ENCODE measurements at regions not wholly inside any gene's neighbourhood (a gene's known extent, or its start where the extent isn't known, plus 50 kb on each side); places are given as distances from the start of the nearest gene placed in this dataset.

GRCh38 chr10:10318856-10319255, 698.8 kb upstream of the CELF2 start:
- RAD21 ChIA-PET (ENCODE audit: unreplicated experiment): no interaction called here
- in situ Hi-C loops (cut with MboI) (no loop called here), intact Hi-C loops (cut with micrococcal nuclease; ENCODE audit: unreplicated experiment) (no loop called here)
- FAIRE-seq (no peak), ATAC-seq (no peak), DNase-seq (ENCODE audit: low read depth, low spot score) (no peak)
- POLR2A ChIA-PET: no interaction called here
- no peak overlapping the region for H3K4me3 ChIP-seq
- H3K9me3 ChIP-seq (replicated peaks; ENCODE audit: control insufficient read depth, insufficient read depth, low read length): no peaks in the 10 kb centered on the region
- no peaks in the 10 kb centered on the region for H3K36me3 ChIP-seq (ENCODE audit: control insufficient read depth in 2 of 2, insufficient read depth in 2 of 2, low read length in 1 of 2)
- H3K9ac ChIP-seq (ENCODE audit: control insufficient read depth, insufficient read depth, low read length): no peak overlapping the region
- H4K20me1 ChIP-seq (ENCODE audit: control insufficient read depth, insufficient read depth): no peaks in the 10 kb centered on the region
- H3K79me2 ChIP-seq (ENCODE audit: control insufficient read depth, insufficient read depth, low read length): no peaks in the 10 kb centered on the region
- no peak overlapping the region for H2AFZ ChIP-seq (ENCODE audit: control insufficient read depth, low read depth, low read length)
- no peak for TF ChIP-seq CTCF (IDR thresholded peaks at IDR 0.05 in 2 of 3, conservative IDR thresholded peaks at IDR 0.05 in 1 of 3; ENCODE audit: control insufficient read depth in 2 of 3, extremely low read depth in 1 of 3, insufficient read depth in 1 of 3, low read depth in 3 of 3, low read length in 3 of 3)
- no peak for TF ChIP-seq NFIC (IDR thresholded peaks at IDR 0.05; ENCODE audit: low read depth, low read length)
- no peak for TF ChIP-seq IRF5 (IDR thresholded peaks at IDR 0.05; ENCODE audit: borderline replicate concordance)
- no peak for TF ChIP-seq PAX8 (IDR thresholded peaks at IDR 0.05)
- CTCF ChIA-PET: no interaction called here
- 0% methylated on average over 1 of the region's 1 CpG for WGBS (ENCODE audit: insufficient coverage, insufficient replicate concordance, low lambda C conversion rate, missing lambda C conversion rate)
- no TSS peak for BruUV-seq (replicated peaks)
- no peak overlapping the region for H3K4me2 ChIP-seq (ENCODE audit: control insufficient read depth, insufficient read depth)
- no peaks in the 10 kb centered on the region for H3K27me3 ChIP-seq (replicated peaks in 1 of 2; ENCODE audit: control insufficient read depth in 2 of 2, insufficient read depth in 2 of 2, low read length in 1 of 2)
- no peak overlapping the region for H3K27ac ChIP-seq (ENCODE audit: control insufficient read depth, insufficient read depth)
- SMC1A ChIA-PET (ENCODE audit: uncharacterized antibody, unreplicated experiment): no interaction called here
- no peaks in the 10 kb centered on the region for H3K4me1 ChIP-seq (ENCODE audit: control insufficient read depth, insufficient read depth, low read length)

GRCh38 chr10:10320956-10321355, 696.7 kb upstream of the CELF2 start:
- Histone ChIP-seq H3K9me3 (replicated peaks; ENCODE audit: control insufficient read depth, insufficient read depth, low read length) (no peaks in the 10 kb centered on the region), H3K27me3 (replicated peaks in 1 of 2; ENCODE audit: control insufficient read depth in 2 of 2, insufficient read depth in 2 of 2, low read length in 1 of 2) (no peaks in the 10 kb centered on the region), H3K4me3 (no peak overlapping the region), H4K20me1 (ENCODE audit: control insufficient read depth, insufficient read depth) (no peaks in the 10 kb centered on the region), H3K79me2 (ENCODE audit: control insufficient read depth, insufficient read depth, low read length) (no peaks in the 10 kb centered on the region), H3K4me2 (ENCODE audit: control insufficient read depth, insufficient read depth) (no peak overlapping the region), H3K36me3 (ENCODE audit: control insufficient read depth in 2 of 2, insufficient read depth in 2 of 2, low read length in 1 of 2) (no peaks in the 10 kb centered on the region), H3K4me1 (ENCODE audit: control insufficient read depth, insufficient read depth, low read length) (no peaks in the 10 kb centered on the region), H3K27ac (ENCODE audit: control insufficient read depth, insufficient read depth) (no peak overlapping the region), H2AFZ (ENCODE audit: control insufficient read depth, low read depth, low read length) (no peak overlapping the region), H3K9ac (ENCODE audit: control insufficient read depth, insufficient read depth, low read length) (no peak overlapping the region)
- in situ Hi-C loops (cut with MboI): no loop called here
- DNase-seq (ENCODE audit: low read depth, low spot score) (no peak), FAIRE-seq (no peak), ATAC-seq (no peak)
- no TSS peak for BruUV-seq (replicated peaks)
- RAD21 ChIA-PET (ENCODE audit: unreplicated experiment): no interaction called here
- WGBS (ENCODE audit: insufficient coverage, insufficient replicate concordance, low lambda C conversion rate, missing lambda C conversion rate): 45% methylated on average over 3 of the region's 3 CpGs
- CTCF ChIA-PET: no interaction called here
- intact Hi-C loops (cut with micrococcal nuclease; ENCODE audit: unreplicated experiment): no loop called here
- SMC1A ChIA-PET (ENCODE audit: uncharacterized antibody, unreplicated experiment): no interaction called here
- POLR2A ChIA-PET: no interaction called here
- TF ChIP-seq CREB1 (IDR thresholded peaks at IDR 0.05; ENCODE audit: low read depth) (no peak), SUZ12 (IDR thresholded peaks at IDR 0.05; ENCODE audit: unreplicated experiment) (no peak), JUND (IDR thresholded peaks at IDR 0.05; ENCODE audit: low read depth, low read length) (no peak), EGR1 (IDR thresholded peaks at IDR 0.05; ENCODE audit: borderline replicate concordance in 1 of 2, low read depth in 2 of 2, low read length in 2 of 2) (no peak), NR2C1 (IDR thresholded peaks at IDR 0.05) (no peak), SKIL (IDR thresholded peaks at IDR 0.05; ENCODE audit: low read depth, poor library complexity, severe bottlenecking) (no peak), RAD51 (IDR thresholded peaks at IDR 0.05) (no peak), BHLHE40 (IDR thresholded peaks at IDR 0.05; ENCODE audit: borderline replicate concordance in 1 of 2, low read depth in 2 of 2, low read length in 1 of 2) (no peak), TCF7 (IDR thresholded peaks at IDR 0.05; ENCODE audit: borderline replicate concordance) (no peak)
